ENCODE measurements at regions not wholly inside any gene's neighbourhood (a gene's known extent, or its start where the extent isn't known, plus 50 kb on each side); places are given as distances from the start of the nearest gene placed in this dataset.

DNA sequence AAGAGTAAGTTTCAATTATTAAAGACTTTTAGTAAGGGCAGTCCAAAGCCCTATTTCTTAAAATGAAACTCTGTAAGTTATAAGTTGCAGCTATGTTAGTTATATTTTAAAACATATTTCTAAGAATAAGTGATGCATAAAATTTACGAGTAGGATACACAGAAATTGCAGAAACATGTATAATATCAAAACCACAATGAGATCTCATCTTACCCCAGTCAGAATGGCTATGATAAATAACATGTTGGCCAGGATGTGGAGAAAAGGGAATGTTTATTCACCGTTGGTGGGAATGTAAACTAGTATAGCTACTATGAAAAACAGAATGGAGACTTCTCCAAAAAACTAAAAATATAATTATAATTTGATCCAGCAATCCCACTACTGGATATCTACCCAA lies 201.2 kb downstream of the CBLN2 start:
- DNase-seq (ENCODE audit: extremely low spot score): no peak
- POLR2A ChIA-PET: no interaction called here
- TF ChIP-seq, protein P1, sequence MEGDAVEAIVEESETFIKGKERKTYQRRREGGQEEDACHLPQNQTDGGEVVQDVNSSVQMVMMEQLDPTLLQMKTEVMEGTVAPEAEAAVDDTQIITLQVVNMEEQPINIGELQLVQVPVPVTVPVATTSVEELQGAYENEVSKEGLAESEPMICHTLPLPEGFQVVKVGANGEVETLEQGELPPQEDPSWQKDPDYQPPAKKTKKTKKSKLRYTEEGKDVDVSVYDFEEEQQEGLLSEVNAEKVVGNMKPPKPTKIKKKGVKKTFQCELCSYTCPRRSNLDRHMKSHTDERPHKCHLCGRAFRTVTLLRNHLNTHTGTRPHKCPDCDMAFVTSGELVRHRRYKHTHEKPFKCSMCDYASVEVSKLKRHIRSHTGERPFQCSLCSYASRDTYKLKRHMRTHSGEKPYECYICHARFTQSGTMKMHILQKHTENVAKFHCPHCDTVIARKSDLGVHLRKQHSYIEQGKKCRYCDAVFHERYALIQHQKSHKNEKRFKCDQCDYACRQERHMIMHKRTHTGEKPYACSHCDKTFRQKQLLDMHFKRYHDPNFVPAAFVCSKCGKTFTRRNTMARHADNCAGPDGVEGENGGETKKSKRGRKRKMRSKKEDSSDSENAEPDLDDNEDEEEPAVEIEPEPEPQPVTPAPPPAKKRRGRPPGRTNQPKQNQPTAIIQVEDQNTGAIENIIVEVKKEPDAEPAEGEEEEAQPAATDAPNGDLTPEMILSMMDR (IDR thresholded peaks at IDR 0.05; ENCODE audit: control extremely low read depth, extremely low read depth, low read depth, missing control alignments): no peak
- CTCF ChIA-PET: interaction anchor here (1.6 kb wide), 1 partner anchor 9 kb away, joined by 6 read pairs; no protein-coding TSS in a partner anchor

DNA sequence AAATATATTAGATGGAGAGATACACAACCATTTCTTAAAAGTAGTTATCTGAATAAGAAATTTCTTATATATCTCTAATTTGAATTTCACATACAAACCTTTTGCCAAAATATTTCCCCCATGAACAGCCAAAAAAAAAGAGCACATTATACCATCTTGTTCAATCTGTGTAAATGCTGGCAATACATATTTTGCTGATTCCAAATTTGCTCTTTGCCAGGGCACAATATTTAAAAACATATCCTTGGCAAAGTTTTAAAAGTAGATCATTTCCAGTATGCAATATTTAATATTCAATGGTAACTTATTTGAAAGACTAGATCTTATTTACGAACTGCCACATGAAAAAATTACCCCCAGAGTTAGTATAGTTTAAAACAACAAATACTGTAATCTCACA lies 204.2 kb downstream of the CBLN2 start:
- TF ChIP-seq, protein P1 (IDR thresholded peaks at IDR 0.05; ENCODE audit: control extremely low read depth, extremely low read depth, low read depth, missing control alignments): no peak
- no peak for DNase-seq (ENCODE audit: extremely low spot score)
- CTCF ChIA-PET: no interaction called here
- POLR2A ChIA-PET: no interaction called here

DNA sequence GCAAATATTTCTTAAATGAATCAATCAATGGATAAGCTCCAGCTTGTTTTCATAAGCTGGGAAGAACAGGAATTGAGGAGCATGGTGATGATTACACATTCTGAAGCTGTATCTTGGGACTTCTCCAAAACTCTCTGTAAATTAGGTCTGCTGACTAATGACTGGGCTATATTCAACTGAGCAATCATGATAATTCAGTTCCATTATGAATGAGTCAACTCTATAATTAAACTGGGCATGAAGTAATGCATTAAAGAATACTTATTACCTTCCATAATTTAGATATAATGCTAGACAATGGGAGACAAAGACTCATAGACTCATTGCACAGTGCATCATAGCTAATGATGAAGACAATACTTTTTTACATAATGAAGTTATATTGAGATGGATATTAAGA lies 207.4 kb downstream of the CBLN2 start:
- POLR2A ChIA-PET: no interaction called here
- CTCF ChIA-PET: no interaction called here
- TF ChIP-seq, protein P1 (IDR thresholded peaks at IDR 0.05; ENCODE audit: control extremely low read depth, extremely low read depth, low read depth, missing control alignments): no peak
- DNase-seq (ENCODE audit: extremely low spot score): no peak

DNA sequence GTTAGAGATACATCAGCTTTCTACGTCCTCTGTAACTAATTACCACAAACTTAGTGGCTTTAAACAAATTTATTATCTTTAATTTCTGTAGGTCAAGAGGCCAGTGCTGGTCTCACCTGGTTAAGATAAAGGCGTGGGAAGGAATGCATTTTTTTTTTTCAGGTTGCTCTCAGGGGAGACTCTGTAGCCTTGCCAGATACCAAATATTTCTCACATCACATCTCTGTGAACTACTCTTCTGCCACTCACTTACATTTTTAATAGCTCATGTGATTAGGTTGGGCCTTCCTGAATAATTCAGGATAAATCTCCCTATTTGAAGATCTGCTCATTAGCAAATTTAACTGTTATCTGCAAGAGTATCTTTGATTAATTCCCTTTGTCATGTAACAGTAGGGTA lies 214.6 kb downstream of the CBLN2 start:
- CTCF ChIA-PET: no interaction called here
- TF ChIP-seq, protein P1 (IDR thresholded peaks at IDR 0.05; ENCODE audit: control extremely low read depth, extremely low read depth, low read depth, missing control alignments): no peak
- POLR2A ChIA-PET: no interaction called here

DNA sequence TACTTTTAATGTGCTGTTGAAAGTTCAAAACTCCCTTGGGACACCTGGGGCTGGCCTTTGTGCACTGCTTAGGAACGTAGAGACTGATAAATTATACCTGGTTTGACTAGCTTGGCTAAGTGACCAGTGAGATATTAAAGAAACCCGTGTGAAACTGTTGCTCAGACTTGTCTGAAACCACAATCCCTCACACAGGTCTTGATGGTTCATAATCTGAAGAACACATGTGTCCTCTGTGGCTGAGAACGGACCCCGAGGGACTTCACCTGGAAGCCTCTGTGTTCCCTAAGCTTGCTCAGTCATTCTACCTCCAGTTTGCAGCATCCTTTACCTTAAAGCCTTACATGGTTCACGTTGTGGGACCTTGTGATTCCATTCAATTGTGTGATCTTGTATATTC lies 218.8 kb downstream of the CBLN2 start:
- DNase-seq (ENCODE audit: extremely low spot score): no peak
- TF ChIP-seq, protein P1 (IDR thresholded peaks at IDR 0.05; ENCODE audit: control extremely low read depth, extremely low read depth, low read depth, missing control alignments): no peak
- POLR2A ChIA-PET: no interaction called here
- CTCF ChIA-PET: no interaction called here

More for the DNA sequence above, 214.6 kb downstream of the CBLN2 start:
- DNase-seq (ENCODE audit: extremely low spot score): no peak

DNA sequence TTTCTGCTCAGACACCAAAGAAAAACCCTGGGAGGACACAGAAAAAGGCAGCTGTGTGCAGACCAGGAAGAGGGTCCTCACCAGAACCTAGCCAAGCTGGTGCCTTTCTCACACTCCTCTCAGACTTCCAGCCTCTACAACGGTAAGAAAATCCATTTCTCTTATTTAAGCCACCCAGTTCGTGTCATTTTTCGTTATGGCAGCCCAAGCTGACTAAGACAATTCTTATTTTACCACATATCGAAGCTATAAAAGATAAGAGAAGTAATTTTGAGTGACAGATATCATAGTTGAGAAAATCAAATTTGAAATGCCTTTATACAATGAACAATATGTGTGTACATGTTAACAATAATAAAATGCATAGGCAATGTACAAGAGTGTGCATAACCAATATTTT lies 219.5 kb downstream of the CBLN2 start:
- TF ChIP-seq, protein P1 (IDR thresholded peaks at IDR 0.05; ENCODE audit: control extremely low read depth, extremely low read depth, low read depth, missing control alignments): no peak
- DNase-seq (ENCODE audit: extremely low spot score): no peak
- CTCF ChIA-PET: no interaction called here
- POLR2A ChIA-PET: no interaction called here

DNA sequence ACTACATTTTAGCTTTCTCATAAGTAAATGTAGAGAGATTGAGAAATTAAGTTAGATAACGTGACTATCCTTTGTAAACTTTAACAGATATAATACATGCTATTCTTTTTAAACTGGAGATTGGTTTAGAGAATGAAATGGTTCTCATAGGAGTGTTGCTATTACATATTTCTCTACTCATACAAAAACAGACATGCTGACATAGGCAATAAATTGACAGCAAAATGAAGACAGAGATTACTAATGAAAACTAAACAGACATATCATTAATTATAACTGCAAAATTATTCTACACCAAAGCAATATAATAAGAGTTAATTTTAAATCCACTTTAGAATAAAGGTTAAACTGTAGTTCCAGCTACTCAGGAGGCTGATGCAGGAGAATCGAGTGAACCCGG lies 227.6 kb downstream of the CBLN2 start:
- TF ChIP-seq, protein P1 (IDR thresholded peaks at IDR 0.05; ENCODE audit: control extremely low read depth, extremely low read depth, low read depth, missing control alignments): no peak
- no peak for DNase-seq (ENCODE audit: extremely low spot score)
- CTCF ChIA-PET: no interaction called here
- POLR2A ChIA-PET: no interaction called here

Data from GM10248 (cell line).